NK-92 treated with Interleukin-12 subunit alpha and Interleukin-12 subunit beta, amount 100 ng/mL, for 24 hours (cell line): ENCODE measurements at regions not wholly inside any gene's neighbourhood (a gene's known extent, or its start where the extent isn't known, plus 50 kb on each side); places are given as distances from the start of the nearest gene placed in this dataset.
"Not testable (repeated sequence)": the region's sequence is repeated elsewhere in the genome, so short reads cannot be mapped to it uniquely, and the experiment has no call there.

ENCODE experiments used
- DNase-seq: peaks from one replicate; lab custom pipeline; 2025; lab: John Stamatoyannopoulos, UW

DNA sequence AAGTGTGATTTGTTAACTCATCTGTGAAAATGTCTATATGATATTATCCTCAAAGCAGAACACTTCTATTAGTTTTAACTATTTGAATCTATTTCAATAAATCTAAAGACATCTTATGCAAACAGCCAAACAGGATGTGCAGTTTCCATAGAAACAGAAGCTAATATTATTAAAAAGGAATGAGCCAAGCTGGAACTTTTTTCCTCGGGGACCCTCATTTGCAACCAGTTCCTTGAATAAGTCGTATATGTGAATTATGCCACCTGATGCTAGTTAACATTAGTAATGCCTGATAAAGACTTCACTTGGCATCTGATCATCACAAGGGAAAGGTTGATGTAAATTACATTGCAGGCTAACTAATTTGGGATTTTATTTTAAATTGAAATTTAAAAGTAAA is 216.9 kb upstream of the SMLR1 start:
- no peak for DNase-seq

DNA sequence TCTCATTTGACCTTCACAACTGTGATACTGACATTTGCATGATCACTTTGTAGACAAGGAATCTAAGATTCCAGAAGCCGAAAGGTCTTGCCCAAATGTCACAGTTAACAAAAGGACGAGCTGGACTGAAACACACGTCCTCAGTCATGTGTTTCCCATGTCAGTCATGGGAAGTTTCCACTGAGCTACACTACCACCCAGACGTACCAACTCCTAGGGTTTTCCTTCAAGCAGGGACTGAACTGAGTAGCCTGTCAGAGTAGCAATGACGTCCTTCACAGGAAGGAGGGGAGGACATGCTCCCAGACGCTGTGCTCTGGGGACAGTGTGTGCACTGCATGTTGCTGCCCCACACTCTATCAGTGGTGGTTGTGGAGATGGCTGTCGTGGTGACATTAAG is 215.8 kb upstream of the SMLR1 start:
- DNase-seq = no peak

DNA sequence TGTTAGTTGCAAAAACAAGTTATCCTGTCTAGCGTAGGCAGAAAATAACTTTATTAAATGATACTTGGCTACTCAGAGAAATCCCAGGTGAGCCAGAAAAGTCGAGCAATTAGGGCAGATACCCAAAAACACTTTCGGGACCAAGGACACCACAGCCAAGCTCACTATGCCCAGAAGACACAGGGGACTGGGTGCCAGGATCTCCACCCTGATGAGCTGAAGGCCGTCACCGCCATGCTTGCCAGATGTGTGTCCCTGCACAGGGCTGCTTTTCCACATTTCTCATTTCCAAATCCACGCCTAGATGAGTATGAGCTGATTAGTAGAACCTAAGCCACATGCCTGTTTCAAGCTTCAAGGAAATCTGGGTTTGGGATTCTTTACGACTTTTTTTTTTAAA is 214.0 kb upstream of the SMLR1 start:
- DNase-seq = no peak

DNA sequence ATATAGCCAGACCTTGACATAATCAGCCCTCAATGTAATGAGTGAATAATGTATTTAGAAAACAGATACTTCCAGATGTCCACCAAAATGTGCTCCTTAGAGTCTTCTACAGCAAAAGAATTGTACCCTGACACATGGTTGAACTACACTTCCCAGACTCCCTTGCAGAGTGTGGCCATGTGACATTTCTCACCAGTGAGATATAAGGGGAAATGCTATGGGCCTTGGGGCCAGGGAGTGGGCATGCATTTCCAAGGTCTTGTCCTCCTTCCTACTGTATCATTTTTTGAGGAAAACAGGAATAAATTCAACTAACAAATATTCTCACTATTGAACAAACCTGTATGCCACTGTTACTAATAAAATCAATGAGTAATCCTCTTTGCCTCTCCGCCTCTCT is 211.4 kb upstream of the SMLR1 start:
- no peak for DNase-seq

DNA sequence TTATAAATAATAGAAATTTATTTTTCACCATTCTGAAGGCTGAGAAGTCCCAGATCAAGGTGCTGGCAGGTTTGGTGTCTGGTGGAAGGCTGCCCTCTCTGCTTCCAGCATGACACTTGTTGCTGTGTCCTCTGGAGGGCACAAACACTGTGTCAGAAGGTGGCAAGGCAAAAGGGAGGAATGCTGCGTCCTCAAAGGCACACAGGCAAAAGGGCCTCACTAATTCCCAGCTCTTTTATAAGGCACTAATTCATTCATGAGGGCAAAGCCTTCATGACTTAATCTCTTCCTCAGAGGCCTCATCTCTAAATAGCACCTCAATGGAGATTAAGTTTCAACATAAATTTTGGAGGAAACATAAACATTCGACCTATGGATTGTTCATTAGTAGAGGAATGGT is 209.5 kb upstream of the SMLR1 start:
- no peak for DNase-seq

DNA sequence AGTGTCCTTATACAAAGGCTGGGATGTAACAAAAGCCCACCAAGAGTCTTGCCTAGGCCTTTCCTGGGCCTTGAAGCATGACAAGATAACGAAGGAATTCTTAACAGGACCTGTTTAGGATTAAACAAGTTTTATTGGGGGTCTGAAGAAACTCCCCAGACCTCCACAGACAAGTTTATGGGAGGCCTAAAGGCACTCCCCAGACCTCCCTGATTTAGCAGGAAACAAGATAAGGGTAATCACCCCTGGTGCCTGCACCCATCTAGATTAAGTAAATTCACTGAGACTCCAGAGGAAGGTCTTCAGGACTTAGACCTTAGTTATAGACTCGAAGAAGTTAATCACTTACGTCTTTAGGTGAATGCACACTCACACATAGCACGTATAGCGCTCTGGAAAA is 208.4 kb upstream of the SMLR1 start:
- DNase-seq = not testable (repeated sequence)

DNA sequence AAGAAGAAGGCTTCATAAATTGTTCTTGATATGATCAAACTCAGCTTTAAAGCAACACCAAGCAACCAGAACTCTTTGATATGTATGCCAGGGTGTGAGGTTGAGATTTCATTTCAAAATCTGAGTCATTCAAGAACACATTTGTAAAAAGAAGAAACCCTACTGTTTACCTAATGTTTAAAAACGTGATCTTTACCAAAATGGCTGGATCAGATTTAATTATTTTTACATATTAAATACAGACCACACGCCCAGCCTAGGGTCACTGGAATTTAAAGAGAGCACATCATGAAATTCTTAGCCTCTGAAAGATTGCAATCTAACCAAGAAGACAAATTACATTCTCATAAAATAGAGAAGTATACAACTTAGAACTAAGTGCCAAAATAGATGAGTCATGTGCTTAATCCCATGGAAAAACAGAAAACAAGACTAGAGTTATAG is 206.8 kb upstream of the SMLR1 start:
- DNase-seq = no peak

DNA sequence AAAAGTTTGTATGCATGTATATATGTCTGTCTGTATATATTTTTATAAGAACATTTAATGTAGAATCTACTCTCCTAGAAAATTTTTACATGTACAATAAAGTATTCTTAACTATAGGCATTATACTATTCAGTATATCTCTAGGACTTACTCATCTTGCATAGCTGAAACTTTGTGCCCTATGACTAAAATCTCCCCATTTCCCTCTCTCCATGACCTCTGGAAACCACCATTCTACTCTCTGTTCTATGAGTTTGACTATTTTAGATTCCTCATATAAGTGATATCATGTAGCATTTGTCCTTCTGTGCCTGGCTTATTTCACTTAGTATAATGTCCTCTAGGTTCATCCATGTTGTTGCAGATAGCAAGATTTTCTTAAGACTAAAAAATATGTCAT is 205.1 kb upstream of the SMLR1 start:
- no peak for DNase-seq

DNA sequence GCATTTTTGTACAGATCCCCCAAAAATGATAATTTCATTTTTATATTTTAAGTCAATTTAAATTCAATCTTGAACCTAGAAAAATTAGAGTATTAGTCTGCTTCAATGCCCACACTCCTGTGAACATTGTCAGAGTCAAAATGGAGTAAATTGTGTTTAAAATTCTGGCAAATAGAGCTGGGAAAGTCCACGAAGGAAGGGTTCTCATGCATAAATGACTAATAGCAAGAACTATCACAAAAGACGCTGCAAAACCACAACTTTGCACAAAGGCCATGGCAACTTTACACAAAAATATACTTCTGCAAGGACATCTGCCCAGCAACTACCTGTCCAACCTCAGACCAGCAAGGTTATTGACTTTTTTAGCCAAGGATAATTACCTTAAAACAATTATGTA is 203.2 kb upstream of the SMLR1 start:
- no peak for DNase-seq

DNA sequence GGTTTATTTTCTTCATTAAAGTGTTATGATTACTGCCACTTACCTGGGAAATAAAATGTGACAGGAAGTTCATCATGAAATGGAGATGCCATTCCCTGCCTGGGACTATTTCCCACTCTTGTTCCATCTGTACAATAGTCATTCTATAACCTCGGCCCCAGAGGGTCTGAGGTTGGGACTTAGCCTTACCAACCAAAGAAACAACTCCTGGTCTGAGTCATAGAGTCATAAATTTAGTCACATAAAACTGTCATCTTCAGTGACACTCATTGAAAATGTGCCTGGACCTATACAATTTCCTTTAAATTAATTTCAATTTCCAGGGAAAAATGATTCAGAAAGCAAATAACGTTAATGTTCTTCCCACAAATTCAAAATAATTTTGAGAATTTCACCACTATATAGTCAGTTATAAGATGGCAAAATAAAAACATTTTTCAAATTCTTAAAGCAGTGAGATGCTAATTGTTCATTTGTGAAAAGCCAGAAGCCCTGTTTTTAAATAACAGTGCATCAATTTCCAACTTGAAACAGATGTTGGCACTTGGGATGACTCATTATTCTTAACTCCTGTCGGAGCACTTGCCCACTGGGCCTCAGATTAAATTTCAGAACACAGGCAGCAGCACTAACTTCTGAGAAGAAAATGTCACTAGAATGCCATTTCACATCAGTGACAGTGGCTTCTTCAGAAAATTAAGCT is 201.2 kb upstream of the SMLR1 start:
- DNase-seq = no peak

DNA sequence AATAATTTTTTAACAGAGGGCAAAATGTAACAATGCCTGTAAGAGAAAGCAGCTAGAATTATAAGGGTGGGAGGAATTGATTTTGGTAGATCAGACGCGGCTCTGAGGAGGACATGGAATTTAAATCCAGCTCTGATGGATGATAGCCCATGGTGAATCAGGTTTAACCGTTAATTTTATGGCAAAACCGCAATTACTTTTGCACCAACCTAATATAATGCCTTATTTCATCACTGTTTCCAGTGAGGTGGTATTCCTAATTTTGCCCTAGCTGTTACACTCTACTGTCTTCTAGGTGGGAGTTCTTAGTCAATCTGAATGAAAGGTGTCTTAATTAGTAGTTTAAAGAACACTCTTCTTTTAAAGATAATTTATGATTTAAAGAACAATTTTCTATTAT is 198.3 kb upstream of the SMLR1 start:
- no peak for DNase-seq

DNA sequence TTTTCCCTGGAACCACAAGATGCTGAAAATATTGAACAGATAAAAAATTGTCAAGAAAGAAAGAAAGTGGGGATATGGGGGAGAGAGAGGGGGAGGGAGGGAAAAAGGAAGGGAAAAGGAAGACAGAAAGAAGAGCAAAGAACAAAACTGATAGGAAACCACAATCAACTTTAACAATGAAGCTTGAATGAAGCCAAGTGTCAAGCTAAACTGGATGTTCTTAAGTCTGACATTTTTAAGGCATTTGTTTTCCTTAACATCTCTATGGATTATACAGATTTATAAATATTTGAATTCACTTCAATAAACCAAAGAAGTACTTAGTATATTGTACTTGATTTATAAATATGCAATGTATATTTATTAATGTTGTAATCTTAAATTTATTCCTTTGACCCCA is 197.6 kb upstream of the SMLR1 start:
- no peak for DNase-seq

DNA sequence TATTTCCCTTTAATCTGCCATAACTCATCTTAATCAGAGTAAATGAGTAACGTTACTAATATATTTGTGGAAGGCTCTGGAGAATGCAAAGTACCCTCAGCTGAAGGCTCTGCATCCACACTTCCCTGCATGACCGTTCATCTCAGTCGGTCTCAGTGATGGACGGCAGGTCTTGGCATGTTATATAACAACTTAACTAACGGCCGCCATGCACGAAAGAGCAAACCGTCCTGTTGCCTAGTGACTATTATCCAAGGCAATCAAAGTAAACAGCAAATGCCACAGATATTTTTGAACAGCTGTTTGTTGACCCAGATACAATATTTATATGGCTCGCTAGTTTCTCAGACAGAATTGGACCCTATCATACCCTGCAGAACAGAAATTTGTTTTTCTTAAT is 194.9 kb upstream of the SMLR1 start:
- no peak for DNase-seq

DNA sequence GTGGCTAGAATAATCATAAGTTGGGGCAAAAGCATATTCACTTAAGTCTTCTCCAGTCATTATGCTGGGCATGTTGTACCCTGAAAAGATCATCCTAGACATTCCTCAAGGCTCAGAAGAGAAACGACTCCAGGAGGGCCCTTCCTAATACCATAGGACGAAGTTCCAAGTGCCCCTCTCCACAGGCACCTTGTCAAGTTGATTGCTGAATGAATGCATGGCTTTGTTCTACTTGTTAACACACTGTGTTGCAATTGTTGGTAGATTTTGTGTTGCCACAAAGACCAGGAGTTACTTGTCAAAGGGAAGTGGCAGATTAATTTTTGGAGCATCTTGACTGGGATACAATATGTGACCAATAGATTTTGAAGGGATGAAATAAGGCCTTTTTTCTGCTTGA is 194.3 kb upstream of the SMLR1 start:
- no peak for DNase-seq

DNA sequence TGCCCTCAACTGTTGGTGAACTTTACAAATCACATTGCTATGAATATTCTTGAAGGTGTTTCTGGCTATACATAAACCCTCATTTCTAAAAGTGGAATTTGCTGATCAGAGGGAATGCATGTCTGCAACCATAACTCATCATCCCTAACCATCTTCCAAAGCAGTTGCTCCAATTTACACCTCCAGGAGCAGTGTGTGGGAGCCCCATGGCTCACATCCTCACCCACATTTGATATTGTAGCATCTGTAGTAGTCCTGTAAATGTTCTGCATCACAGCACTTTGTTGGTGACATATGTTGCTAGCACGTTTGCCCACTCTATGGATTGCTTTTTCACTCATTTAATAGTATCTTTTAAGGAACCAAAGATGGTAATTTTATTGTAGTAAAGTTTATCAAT is 183.8 kb upstream of the SMLR1 start:
- no peak for DNase-seq

DNA sequence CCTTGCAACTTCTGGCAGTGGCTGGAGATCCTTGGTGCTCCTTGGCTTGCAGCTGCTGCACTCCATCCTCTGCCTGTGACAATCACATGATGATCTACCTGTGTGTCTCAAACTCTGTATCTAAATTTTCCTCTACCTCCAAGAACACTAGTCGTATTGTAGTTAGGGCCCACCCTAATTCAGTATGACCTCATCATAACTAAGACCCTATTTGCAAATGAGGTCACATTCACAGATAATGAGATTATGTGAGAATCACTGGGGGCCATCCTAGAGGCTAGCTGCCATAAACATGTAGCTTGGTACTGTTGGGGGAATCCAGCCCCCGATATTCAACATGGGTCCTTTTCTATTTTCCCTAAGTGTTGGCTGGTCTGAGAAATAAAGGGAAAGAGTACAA is 183.0 kb upstream of the SMLR1 start:
- no peak for DNase-seq

DNA sequence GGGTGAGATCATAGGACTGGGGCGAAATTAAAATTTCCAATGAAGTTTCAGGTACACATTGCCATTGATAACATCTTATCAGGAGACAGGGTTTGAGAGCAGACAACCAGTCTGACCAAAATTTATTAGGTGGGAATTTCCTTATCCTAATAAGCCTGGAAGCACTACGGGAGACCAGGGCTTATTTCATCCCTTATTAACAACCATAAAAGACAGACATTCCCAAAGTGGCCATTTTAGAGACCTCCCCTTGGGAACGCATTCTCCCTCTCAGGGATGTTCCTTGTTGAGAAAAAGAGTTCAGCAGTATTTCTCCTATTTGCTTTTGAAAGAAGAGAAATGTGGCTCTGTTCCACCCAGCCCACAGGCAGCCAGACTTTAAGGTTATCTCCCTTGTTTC is 182.4 kb upstream of the SMLR1 start:
- DNase-seq = not testable (repeated sequence)

DNA sequence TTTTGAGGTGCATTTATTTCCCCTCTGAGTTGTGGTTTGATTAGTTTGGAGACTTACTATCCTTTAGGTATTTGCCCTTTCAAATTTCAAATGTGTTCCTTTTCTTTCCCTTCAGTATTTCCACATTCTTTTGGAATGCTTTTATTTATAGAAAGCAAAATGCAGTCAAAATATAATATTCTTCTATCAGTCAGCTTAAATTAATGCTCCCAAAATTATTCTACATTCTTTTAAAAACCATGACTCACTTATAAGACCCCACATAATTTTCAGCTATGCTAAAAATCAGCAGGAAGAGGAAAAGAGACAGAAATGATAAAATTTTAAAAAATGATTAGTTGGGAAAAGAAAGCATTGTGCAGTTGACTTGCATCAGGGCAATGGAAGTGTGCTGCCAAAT is 180.0 kb upstream of the SMLR1 start:
- DNase-seq = no peak

DNA sequence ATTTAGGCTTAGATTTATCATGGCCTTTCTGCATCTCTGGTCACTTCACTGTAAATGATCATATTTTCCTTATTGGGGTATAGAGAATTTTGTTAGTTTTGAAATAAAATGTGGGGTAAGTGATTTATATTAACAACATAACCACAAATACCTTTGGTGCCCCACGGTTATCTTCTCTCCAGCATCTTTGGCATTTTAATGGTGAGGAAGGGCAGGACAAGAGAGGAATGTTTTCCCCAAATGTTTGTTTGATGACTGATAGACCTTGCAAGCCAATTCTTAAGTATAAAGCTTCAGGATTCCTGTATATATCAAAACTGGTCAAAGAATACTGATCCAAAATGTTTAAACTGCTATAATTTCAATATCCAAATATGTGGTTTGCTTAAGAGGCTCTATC is 171.6 kb upstream of the SMLR1 start:
- no peak for DNase-seq

DNA sequence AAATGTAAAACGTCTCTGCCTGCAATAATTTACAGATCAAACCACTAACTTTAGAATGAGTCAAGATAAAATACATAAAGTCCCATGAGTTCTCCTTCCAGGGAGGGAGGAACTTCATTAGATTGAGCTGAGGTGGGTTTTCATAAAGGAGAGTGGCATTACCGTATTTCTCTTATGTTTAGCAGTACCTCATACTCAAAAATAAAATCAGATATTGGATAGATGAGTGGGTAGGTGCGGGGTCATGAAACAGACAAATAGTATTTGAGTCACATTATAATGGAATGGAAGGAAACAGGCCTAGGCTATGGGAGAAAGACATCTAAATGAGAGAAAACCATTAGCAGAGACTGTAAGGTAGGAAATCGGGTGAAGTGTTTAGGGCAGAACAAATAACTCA is 166.1 kb upstream of the SMLR1 start:
- DNase-seq = no peak

DNA sequence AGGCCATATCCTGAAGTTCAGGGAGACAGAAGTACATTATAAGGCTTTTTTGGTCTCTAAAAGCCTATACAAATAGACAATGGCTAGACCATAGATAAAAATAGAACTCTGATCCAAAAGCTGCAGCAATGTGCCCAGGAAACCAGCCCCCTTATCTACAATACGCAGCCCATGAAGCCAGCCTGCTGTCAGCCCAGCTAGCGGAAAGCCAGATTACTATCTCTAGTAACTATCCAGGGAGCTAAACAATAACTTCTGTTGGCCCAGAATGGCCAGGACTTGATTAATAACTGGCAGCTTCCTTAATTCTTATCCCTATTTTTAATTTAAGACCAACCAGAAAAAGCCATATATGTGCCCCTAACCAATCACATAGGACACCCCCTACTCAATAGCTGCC is 160.4 kb upstream of the SMLR1 start:
- no peak for DNase-seq

DNA sequence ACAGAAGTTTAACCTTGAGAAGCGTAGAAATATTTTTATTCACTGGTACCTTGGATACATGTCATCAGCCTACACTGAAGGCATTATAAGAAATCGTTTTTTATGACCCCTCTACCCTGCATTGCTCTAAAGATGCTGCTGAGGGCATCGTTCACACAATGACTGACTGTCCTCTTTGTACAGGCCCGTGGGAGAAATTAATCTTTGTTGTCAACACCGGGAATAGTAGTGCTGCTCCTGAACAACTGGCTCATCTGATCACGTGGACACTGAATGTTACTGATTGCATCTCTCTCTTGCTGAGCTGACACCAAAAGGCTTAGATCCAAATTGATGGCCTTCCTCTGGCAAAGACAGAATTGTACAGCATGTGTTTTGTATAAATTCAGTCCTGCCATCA is 157.1 kb upstream of the SMLR1 start:
- no peak for DNase-seq

DNA sequence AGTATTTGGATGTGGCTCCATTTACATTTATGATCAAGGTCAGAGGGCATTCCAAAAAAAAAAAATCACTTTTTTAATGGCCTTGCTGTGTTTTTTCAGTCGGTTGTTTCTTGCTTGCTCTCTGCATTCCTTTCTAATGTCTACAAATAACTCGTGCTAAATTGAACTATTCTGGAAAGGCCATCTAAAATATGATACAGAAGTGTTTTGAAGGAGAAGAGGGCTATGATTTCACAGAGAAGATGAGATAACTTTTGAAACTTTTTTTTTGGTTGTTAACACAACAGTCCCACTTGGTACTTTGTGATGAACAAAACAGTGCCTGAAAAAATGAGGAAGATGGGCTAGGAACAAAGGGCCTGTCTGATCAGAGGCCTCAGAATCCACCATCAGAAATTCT is 156.1 kb upstream of the SMLR1 start:
- no peak for DNase-seq

DNA sequence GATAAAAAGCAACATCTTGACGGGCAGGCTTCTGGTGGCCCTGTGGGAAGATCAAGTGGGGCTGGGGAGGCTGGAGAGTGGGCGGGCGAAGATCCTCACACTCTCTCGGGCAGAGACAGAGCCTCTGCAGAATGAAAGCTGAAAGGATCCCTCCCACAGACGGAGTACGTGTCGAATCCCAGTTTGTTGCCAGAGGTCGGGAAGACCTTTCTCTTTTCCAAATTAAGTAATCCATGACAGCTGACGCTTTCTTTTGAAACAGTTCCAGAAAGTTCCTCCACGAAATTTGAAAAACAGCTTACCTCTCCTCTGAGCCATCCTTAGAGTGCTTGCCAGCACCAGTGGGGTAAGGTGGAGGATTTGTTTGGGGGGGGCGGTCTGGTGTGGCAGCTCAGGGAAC is 155.6 kb upstream of the SMLR1 start:
- no peak for DNase-seq

DNA sequence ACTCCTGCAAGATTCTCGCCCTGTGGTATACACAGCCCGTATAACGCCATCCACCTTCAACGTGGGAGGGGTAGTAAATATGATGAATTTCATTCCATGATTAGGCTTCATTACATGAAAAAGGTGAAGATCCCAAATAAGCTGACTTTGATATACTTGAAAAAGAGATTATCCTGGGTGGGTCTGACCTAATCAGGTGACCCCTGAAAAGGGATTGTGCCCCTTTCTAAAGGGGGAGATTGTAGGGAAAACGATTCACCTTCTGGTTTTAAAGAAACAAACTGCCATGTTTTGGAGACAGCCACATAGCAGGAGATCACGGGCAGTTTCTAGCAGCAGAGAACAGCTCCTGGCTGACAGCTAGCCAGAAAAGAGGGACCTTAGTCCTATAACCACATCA is 155.1 kb upstream of the SMLR1 start:
- no peak for DNase-seq
